Esophagus muscularis mucosa (tissue), 4 donors: ENCODE measurements at regions not wholly inside any gene's neighbourhood (a gene's known extent, or its start where the extent isn't known, plus 50 kb on each side); places are given as distances from the start of the nearest gene placed in this dataset.

Source experiments
- EP300 ChIP-seq: sonication (generic); formaldehyde crosslinking; IDR thresholded peaks from one replicate; pipeline ENCODE4 v1.6.1; 2017; ENCODE audit warnings: antibody characterized with exemption
- POLR2AphosphoS5 ChIP-seq, 2 donors: sonication (generic); formaldehyde crosslinking; IDR thresholded peaks; one replicate each; pipeline ENCODE4 v1.6.1; 2017; ENCODE audit warnings: antibody characterized with exemption in 2 of 2
- TF ChIP-seq, protein P1 (sequence below), 3 experiments: fragments of 200-600 bp in 2 of 3; fragments of 450-650 bp in 1 of 3; sonication (generic) in 2 of 3; IDR thresholded peaks; one replicate each; pipeline ENCODE4 v1.5.1; 2017 to 2019; ENCODE audit warnings: antibody characterized with exemption in 3 of 3, mild to moderate bottlenecking in 2 of 3, moderate library complexity in 1 of 3

DNA sequence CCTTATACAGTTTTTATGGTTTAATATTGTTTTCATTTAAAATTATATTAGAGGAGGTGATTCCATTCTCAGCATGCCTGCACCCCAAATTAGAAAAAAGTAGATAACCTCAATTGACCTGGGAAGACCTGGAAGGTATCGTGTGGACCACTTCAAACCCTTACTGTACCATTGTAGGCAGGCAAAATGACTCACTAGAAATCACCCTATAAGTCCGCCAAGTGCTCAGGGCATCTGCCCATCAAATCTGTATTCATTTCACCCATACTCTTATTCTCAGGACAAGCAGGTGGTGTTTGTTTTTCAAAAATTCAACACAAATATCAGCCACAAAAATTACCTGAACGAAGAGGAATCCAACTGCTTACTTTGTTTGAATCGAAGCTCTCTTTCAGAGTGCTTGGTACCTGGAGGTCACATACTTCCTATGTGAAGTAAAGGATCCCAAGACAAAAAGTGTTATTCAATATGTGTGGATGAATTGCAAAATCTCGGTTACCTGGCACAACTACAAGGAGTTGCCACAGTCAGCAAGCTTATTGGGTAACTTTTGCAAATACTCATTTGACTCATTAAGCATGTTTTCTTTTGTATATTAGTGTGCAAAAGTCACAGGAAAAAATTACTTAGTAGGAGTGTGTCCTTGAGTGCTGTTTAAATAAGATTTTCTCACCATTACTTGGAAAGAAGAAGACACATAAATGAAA, 216.2 kb downstream of the ENC1 start:
- TF ChIP-seq POLR2AphosphoS5 (IDR thresholded peaks at IDR 0.05) (no peak), EP300 (no peak)
- TF ChIP-seq, protein P1, sequence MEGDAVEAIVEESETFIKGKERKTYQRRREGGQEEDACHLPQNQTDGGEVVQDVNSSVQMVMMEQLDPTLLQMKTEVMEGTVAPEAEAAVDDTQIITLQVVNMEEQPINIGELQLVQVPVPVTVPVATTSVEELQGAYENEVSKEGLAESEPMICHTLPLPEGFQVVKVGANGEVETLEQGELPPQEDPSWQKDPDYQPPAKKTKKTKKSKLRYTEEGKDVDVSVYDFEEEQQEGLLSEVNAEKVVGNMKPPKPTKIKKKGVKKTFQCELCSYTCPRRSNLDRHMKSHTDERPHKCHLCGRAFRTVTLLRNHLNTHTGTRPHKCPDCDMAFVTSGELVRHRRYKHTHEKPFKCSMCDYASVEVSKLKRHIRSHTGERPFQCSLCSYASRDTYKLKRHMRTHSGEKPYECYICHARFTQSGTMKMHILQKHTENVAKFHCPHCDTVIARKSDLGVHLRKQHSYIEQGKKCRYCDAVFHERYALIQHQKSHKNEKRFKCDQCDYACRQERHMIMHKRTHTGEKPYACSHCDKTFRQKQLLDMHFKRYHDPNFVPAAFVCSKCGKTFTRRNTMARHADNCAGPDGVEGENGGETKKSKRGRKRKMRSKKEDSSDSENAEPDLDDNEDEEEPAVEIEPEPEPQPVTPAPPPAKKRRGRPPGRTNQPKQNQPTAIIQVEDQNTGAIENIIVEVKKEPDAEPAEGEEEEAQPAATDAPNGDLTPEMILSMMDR (IDR thresholded peaks at IDR 0.05): no peak
